ENCODE measurements at regions not wholly inside any gene's neighbourhood (a gene's known extent, or its start where the extent isn't known, plus 50 kb on each side); places are given as distances from the start of the nearest gene placed in this dataset.

DNA sequence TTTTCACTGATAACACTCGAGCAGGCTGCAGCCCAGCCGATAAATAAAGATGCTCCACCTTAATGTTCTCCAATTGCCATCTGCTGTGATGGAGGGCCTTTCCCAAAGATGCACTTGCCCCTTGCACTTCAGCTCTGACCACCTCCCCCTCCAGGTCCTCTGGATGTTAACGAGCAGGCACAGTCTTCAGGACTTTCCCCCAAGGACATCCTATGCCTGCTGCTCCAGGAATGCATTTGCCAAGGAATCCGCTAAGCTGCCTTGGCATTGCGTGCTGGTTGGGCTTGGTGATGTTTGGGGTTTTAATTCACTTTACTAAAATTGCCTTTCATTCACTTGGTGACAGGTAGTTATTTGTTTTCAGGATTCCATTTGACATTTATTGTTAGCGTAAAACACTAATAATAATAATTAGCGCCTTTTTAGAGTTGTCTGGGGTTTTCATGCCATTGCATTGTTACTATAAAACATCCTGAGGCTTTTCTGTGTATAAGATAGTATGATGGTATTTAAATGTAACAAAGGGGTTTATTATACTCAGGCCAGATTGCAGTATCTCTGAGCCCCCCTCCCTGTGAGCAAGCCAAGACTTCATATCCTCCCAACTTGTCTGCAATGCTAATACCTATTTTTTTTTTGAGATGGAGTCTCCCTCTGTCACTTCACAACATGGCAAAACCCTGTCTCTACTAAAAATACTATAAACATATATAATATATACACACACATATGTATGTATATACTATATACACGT lies 66.7 kb upstream of the TSHZ2 start:
- no peaks in the 10 kb centered on the region for H3K9me3 ChIP-seq (ENCODE audit: low read length)
- H3K4me3 ChIP-seq (ENCODE audit: low read length) = peak overlapping the region; percentile 17
- peak overlapping the region; percentile 29 for H3K4me2 ChIP-seq (ENCODE audit: low read length)
- no peaks in the 10 kb centered on the region for H3K36me3 ChIP-seq (ENCODE audit: insufficient read depth, low read length)
- TF ChIP-seq EZH2 (IDR thresholded peaks at IDR 0.05; ENCODE audit: borderline replicate concordance, insufficient read depth, low read length, poor library complexity, severe bottlenecking) = no peak
- TF ChIP-seq, protein P1, sequence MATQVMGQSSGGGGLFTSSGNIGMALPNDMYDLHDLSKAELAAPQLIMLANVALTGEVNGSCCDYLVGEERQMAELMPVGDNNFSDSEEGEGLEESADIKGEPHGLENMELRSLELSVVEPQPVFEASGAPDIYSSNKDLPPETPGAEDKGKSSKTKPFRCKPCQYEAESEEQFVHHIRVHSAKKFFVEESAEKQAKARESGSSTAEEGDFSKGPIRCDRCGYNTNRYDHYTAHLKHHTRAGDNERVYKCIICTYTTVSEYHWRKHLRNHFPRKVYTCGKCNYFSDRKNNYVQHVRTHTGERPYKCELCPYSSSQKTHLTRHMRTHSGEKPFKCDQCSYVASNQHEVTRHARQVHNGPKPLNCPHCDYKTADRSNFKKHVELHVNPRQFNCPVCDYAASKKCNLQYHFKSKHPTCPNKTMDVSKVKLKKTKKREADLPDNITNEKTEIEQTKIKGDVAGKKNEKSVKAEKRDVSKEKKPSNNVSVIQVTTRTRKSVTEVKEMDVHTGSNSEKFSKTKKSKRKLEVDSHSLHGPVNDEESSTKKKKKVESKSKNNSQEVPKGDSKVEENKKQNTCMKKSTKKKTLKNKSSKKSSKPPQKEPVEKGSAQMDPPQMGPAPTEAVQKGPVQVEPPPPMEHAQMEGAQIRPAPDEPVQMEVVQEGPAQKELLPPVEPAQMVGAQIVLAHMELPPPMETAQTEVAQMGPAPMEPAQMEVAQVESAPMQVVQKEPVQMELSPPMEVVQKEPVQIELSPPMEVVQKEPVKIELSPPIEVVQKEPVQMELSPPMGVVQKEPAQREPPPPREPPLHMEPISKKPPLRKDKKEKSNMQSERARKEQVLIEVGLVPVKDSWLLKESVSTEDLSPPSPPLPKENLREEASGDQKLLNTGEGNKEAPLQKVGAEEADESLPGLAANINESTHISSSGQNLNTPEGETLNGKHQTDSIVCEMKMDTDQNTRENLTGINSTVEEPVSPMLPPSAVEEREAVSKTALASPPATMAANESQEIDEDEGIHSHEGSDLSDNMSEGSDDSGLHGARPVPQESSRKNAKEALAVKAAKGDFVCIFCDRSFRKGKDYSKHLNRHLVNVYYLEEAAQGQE (IDR thresholded peaks at IDR 0.05; ENCODE audit: borderline replicate concordance) = peak; percentile 28
- peak; percentile 28 for TF ChIP-seq POLR2AphosphoS5 (IDR thresholded peaks at IDR 0.05)
- H3K9ac ChIP-seq (ENCODE audit: low read length) = no peak overlapping the region
- no peaks in the 10 kb centered on the region for H3K27me3 ChIP-seq (ENCODE audit: insufficient read depth, low read depth, low read length)
- H3K27ac ChIP-seq (ENCODE audit: low read length) = no peak overlapping the region
- H3K79me2 ChIP-seq (replicated peaks; ENCODE audit: insufficient read depth, low read length) = no peaks in the 10 kb centered on the region
- H3F3A ChIP-seq (ENCODE audit: insufficient read depth, low read length, poor library complexity, severe bottlenecking) = no peaks in the 10 kb centered on the region
- no peak overlapping the region for H2AFZ ChIP-seq (ENCODE audit: low read depth, low read length)
- H3K9me2 ChIP-seq (ENCODE audit: insufficient read depth, low read length) = no peaks in the 10 kb centered on the region
- no peaks in the 10 kb centered on the region for H4K20me1 ChIP-seq (ENCODE audit: insufficient read depth)

DNA sequence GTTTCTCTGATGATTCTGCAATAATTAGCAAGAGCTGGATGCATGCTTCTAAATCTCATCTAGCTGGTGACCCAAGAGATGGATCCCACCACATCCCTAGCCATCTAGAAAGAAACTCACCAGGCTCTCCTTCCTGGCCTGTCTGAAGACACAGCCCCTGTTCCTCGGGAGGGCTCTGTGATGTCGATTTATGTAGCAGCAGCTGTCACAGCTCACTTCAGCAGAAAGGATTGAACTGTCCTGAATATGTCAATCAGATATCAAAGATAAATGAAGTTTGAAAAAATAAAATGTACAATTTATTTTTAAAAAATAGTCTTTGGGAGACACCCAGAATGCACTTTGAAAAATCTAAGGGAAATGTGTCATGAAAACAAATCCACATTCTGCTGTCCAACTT lies 67.3 kb upstream of the TSHZ2 start:
- no peak overlapping the region for H3K4me2 ChIP-seq (ENCODE audit: low read length)
- TF ChIP-seq EZH2 (IDR thresholded peaks at IDR 0.05; ENCODE audit: borderline replicate concordance, insufficient read depth, low read length, poor library complexity, severe bottlenecking) = no peak
- peak; percentile 76 for TF ChIP-seq EP300 (conservative IDR thresholded peaks at IDR 0.05; ENCODE audit: poor library complexity, severe bottlenecking)
- no peak for TF ChIP-seq TAF1 (IDR thresholded peaks at IDR 0.05; ENCODE audit: low read depth)
- TF ChIP-seq, protein P1 (IDR thresholded peaks at IDR 0.05; ENCODE audit: borderline replicate concordance) = peak; percentile 11
- no peak for TF ChIP-seq POLR2AphosphoS5 (IDR thresholded peaks at IDR 0.05)
- TF ChIP-seq, protein P2, sequence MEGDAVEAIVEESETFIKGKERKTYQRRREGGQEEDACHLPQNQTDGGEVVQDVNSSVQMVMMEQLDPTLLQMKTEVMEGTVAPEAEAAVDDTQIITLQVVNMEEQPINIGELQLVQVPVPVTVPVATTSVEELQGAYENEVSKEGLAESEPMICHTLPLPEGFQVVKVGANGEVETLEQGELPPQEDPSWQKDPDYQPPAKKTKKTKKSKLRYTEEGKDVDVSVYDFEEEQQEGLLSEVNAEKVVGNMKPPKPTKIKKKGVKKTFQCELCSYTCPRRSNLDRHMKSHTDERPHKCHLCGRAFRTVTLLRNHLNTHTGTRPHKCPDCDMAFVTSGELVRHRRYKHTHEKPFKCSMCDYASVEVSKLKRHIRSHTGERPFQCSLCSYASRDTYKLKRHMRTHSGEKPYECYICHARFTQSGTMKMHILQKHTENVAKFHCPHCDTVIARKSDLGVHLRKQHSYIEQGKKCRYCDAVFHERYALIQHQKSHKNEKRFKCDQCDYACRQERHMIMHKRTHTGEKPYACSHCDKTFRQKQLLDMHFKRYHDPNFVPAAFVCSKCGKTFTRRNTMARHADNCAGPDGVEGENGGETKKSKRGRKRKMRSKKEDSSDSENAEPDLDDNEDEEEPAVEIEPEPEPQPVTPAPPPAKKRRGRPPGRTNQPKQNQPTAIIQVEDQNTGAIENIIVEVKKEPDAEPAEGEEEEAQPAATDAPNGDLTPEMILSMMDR (IDR thresholded peaks at IDR 0.05; ENCODE audit: poor library complexity, severe bottlenecking) = no peak
- no peak for TF ChIP-seq SMC3 (conservative IDR thresholded peaks at IDR 0.05; ENCODE audit: poor library complexity)
- no peak for TF ChIP-seq RAD21 (conservative IDR thresholded peaks at IDR 0.05)
- TF ChIP-seq MXI1 (conservative IDR thresholded peaks at IDR 0.05; ENCODE audit: poor library complexity, severe bottlenecking) = no peak
- no peaks in the 10 kb centered on the region for H3K9me2 ChIP-seq (ENCODE audit: insufficient read depth, low read length)
- no peak overlapping the region for H2AFZ ChIP-seq (ENCODE audit: low read depth, low read length)
- H3K27ac ChIP-seq (ENCODE audit: low read length) = no peak overlapping the region
- no peaks in the 10 kb centered on the region for H4K20me1 ChIP-seq (ENCODE audit: insufficient read depth)
- H3F3A ChIP-seq (ENCODE audit: insufficient read depth, low read length, poor library complexity, severe bottlenecking) = no peaks in the 10 kb centered on the region
- H3K79me2 ChIP-seq (replicated peaks; ENCODE audit: insufficient read depth, low read length) = no peaks in the 10 kb centered on the region
- H3K36me3 ChIP-seq (ENCODE audit: insufficient read depth, low read length) = no peaks in the 10 kb centered on the region
- H3K9me3 ChIP-seq (ENCODE audit: low read length) = no peaks in the 10 kb centered on the region
- no peak overlapping the region for H3K9ac ChIP-seq (ENCODE audit: low read length)
- H3K27me3 ChIP-seq (ENCODE audit: insufficient read depth, low read depth, low read length) = no peaks in the 10 kb centered on the region
- no peak overlapping the region for H3K4me3 ChIP-seq (ENCODE audit: low read length)
